NT2/D1 (cell line): ENCODE measurements at regions not wholly inside any gene's neighbourhood (a gene's known extent, or its start where the extent isn't known, plus 50 kb on each side); places are given as distances from the start of the nearest gene placed in this dataset.

ENCODE experiments used
- SUZ12 ChIP-seq: IDR thresholded peaks from 2 replicates; pipeline ENCODE4 v1.6.1; 2011; ENCODE audit not compliant: insufficient read length, insufficient read depth; ENCODE audit errors: extremely low read depth
- YY1 ChIP-seq: IDR thresholded peaks from 2 replicates; pipeline ENCODE4 v1.6.1; 2011; ENCODE audit not compliant: insufficient read length, insufficient read depth
- ZNF274 ChIP-seq: IDR thresholded peaks from 2 replicates; pipeline ENCODE4 v1.6.1; 2011; ENCODE audit warnings: mild to moderate bottlenecking, low read depth, low read length

GRCh38 chr10:4691301-4691700, 134.7 kb upstream of the AKR1E2 start:
- TF ChIP-seq SUZ12 (no peak), YY1 (no peak), ZNF274 (no peak)
